Sigmoid colon (tissue), 6 donors: ENCODE measurements at regions not wholly inside any gene's neighbourhood (a gene's known extent, or its start where the extent isn't known, plus 50 kb on each side); places are given as distances from the start of the nearest gene placed in this dataset.

Experiments used
- DNase-seq: peaks from one replicate; pipeline ENCODE4 v3.0.0-alpha.2; 2019
- H3K27ac ChIP-seq, 4 donors: fragments of 200-600 bp; sonication (generic); one replicate each; pipeline ENCODE4 v1.5.1; 2016 to 2019; ENCODE audit warnings: mild to moderate bottlenecking in 1 of 4
- H3K27me3 ChIP-seq, 3 donors: fragments of 200-600 bp; sonication (generic); one replicate each; pipeline ENCODE4 v1.5.1; 2019; ENCODE audit warnings: mild to moderate bottlenecking in 1 of 3
- H3K36me3 ChIP-seq, 4 donors: fragments of 200-600 bp; sonication (generic); one replicate each; pipeline ENCODE4 v1.5.1; 2016 to 2019
- H3K4me1 ChIP-seq, 4 donors: fragments of 200-600 bp; sonication (generic); one replicate each; pipeline ENCODE4 v1.5.1; 2017 to 2019
- H3K4me3 ChIP-seq, 4 donors: fragments of 200-600 bp; sonication (generic); one replicate each; pipeline ENCODE4 v1.5.1; 2017 to 2019; ENCODE audit warnings: mild to moderate bottlenecking in 2 of 4, moderate library complexity in 1 of 4
- H3K9me3 ChIP-seq, 4 donors: fragments of 200-600 bp in 3 of 4; sonication (generic) in 3 of 4; one replicate each; pipeline versions ENCODE4 v1.5.1 to v1.6.1; 2013 to 2019
- CTCF ChIP-seq, 4 experiments: fragments of 450-650 bp in 3 of 4; fragments of 200-600 bp in 1 of 4; IDR thresholded peaks; one replicate each; pipeline ENCODE4 v1.5.1; 2016 to 2019; ENCODE audit warnings: antibody characterized with exemption in 4 of 4, mild to moderate bottlenecking in 3 of 4, moderate library complexity in 2 of 4
- EP300 ChIP-seq, 4 donors: sonication (generic); formaldehyde crosslinking; IDR thresholded peaks; one replicate each; pipeline ENCODE4 v1.6.1; 2017; ENCODE audit warnings: antibody characterized with exemption in 4 of 4
- POLR2A ChIP-seq, 2 donors: fragments of 450-650 bp; IDR thresholded peaks; one replicate each; pipeline ENCODE4 v1.6.1; 2016; ENCODE audit warnings: antibody characterized with exemption in 2 of 2, mild to moderate bottlenecking in 2 of 2, moderate library complexity in 2 of 2
- POLR2AphosphoS5 ChIP-seq, 4 donors: sonication (generic); formaldehyde crosslinking; IDR thresholded peaks; one replicate each; pipeline ENCODE4 v1.6.1; 2017; ENCODE audit warnings: antibody characterized with exemption in 4 of 4
- WGBS, 2 donors: extraction: QIAGEN DNeasy Blood & Tissue Kit; methylation state at CpG; one replicate each; pipeline ENCODE4 v1.1.7; 2013; 5-methylcytosine and 5-hydroxymethylcytosine counted together
- intact Hi-C: fragments of 100-400 bp; cut with DNase I; formaldehyde crosslinking; loops from one replicate; pipeline ENCODE4 v1.15.1; 2023
- donor health status: healthy with polysubstance abuse.
- donor health status: healthy.

GRCh38 chr9:103821115-103821514 is 273.0 kb upstream of the SMC2 start:
- no peak overlapping the region for H3K4me3 ChIP-seq
- TF ChIP-seq EP300 (IDR thresholded peaks at IDR 0.05), result no peak
- no peak for TF ChIP-seq POLR2AphosphoS5 (IDR thresholded peaks at IDR 0.05)
- TF ChIP-seq POLR2A (IDR thresholded peaks at IDR 0.05), result no peak
- TF ChIP-seq CTCF (IDR thresholded peaks at IDR 0.05), result no peak
- no peak for DNase-seq
- WGBS, 2 donors, result 92 to 94% methylated on average over 1 of the region's 1 CpG
- intact Hi-C loops, result no loop called here
- no peaks in the 10 kb centered on the region for H3K27me3 ChIP-seq
- H3K4me1 ChIP-seq, result no peaks in the 10 kb centered on the region
- H3K36me3 ChIP-seq, result no peaks in the 10 kb centered on the region
- H3K27ac ChIP-seq, result no peak overlapping the region
- no peaks in the 10 kb centered on the region for H3K9me3 ChIP-seq

DNA sequence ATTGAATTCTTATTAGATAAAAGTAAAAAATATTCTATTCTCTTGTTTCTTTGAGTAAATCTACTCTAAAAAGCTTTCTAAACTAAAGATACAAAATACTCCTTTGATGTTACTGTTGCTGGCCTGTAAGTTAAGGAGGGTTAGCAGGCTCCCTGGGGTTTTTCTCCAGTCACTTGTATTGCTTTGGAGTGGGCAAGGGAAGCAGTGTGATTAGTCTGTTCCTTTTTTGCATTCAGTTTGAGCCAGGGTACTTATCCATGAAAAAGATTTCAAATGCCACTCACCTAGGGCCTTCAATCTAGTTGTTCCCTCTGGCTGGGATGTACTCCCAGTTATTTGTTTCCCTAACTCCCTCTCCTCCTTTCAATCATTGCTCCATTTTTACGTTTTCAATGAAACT is 256.2 kb upstream of the SMC2 start:
- Histone ChIP-seq H3K36me3 (no peaks in the 10 kb centered on the region), H3K27ac (no peak overlapping the region), H3K4me1 (no peaks in the 10 kb centered on the region), H3K4me3 (no peak overlapping the region), H3K9me3 (no peaks in the 10 kb centered on the region), H3K27me3 (no peaks in the 10 kb centered on the region)
- TF ChIP-seq EP300 (IDR thresholded peaks at IDR 0.05), result no peak
- TF ChIP-seq POLR2AphosphoS5 (IDR thresholded peaks at IDR 0.05), result no peak
- TF ChIP-seq POLR2A (IDR thresholded peaks at IDR 0.05), result no peak
- TF ChIP-seq CTCF (IDR thresholded peaks at IDR 0.05), result no peak
- whole genome bisulfite sequencing, 2 donors, result 49 to 64% methylated on average over 1 of the region's 1 CpG
- no peak for DNase-seq
- intact Hi-C loops, result no loop called here

DNA sequence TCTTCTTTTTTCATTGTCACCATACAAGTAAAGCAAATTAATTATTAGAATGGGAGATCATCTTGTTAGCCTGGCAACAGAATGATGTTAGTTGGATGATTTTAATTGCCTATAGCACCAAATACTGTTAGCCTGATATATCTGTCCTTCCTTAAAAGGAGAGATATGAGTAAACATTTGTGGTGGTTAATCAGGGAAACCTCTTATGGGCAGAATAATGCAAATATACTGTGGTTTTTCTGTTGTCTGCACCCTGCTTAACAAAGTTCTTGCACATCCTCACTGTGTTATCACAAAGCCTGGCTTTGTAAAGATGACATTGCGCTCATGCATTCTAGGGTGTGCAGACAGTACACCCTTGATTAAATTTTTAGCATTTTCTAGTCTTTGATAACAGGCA is 254.9 kb upstream of the SMC2 start:
- H3K36me3 ChIP-seq, result no peaks in the 10 kb centered on the region
- H3K4me1 ChIP-seq, result no peaks in the 10 kb centered on the region
- WGBS, 2 donors, result 88 to 94% methylated on average over 1 of the region's 1 CpG
- no peaks in the 10 kb centered on the region for H3K27me3 ChIP-seq
- H3K4me3 ChIP-seq, result no peak overlapping the region
- intact Hi-C loops, result no loop called here
- TF ChIP-seq POLR2AphosphoS5 (IDR thresholded peaks at IDR 0.05) (no peak), EP300 (IDR thresholded peaks at IDR 0.05) (no peak), POLR2A (IDR thresholded peaks at IDR 0.05) (no peak), CTCF (IDR thresholded peaks at IDR 0.05) (no peak)
- no peaks in the 10 kb centered on the region for H3K9me3 ChIP-seq
- no peak for DNase-seq
- H3K27ac ChIP-seq, result no peak overlapping the region

- H3K4me3 ChIP-seq, result no peak overlapping the region
- H3K27me3 ChIP-seq, result no peaks in the 10 kb centered on the region
- intact Hi-C loops, result no loop called here
- no peaks in the 10 kb centered on the region for H3K9me3 ChIP-seq
- H3K36me3 ChIP-seq, result no peaks in the 10 kb centered on the region
- no peak for DNase-seq
- no peaks in the 10 kb centered on the region for H3K4me1 ChIP-seq
- 19 to 68% methylated on average over 1 of the region's 1 CpG for WGBS, 2 donors
- H3K27ac ChIP-seq, result no peak overlapping the region
- no peak for TF ChIP-seq EP300 (IDR thresholded peaks at IDR 0.05)
- no peak for TF ChIP-seq POLR2A (IDR thresholded peaks at IDR 0.05)
- no peak for TF ChIP-seq POLR2AphosphoS5 (IDR thresholded peaks at IDR 0.05)
- no peak for TF ChIP-seq CTCF (IDR thresholded peaks at IDR 0.05)
Observed at GRCh38 chr9:103867886-103868285, 226.2 kb upstream of the SMC2 start.

- H3K4me1 ChIP-seq, result no peaks in the 10 kb centered on the region
- no peaks in the 10 kb centered on the region for H3K9me3 ChIP-seq
- no peak for DNase-seq
- no peak overlapping the region for H3K27ac ChIP-seq
- TF ChIP-seq POLR2AphosphoS5 (IDR thresholded peaks at IDR 0.05) (no peak), CTCF (IDR thresholded peaks at IDR 0.05) (no peak), EP300 (IDR thresholded peaks at IDR 0.05) (no peak), POLR2A (IDR thresholded peaks at IDR 0.05) (no peak)
- intact Hi-C loops, result no loop called here
- H3K36me3 ChIP-seq, result no peaks in the 10 kb centered on the region
- H3K27me3 ChIP-seq, result no peaks in the 10 kb centered on the region
- WGBS, 2 donors, result 76 to 83% methylated on average over 7 of the region's 7 CpGs
- no peak overlapping the region for H3K4me3 ChIP-seq
Observed at GRCh38 chr9:103872811-103873210, 221.3 kb upstream of the SMC2 start.
